Uterus (tissue), 3 donors: ENCODE measurements at regions not wholly inside any gene's neighbourhood (a gene's known extent, or its start where the extent isn't known, plus 50 kb on each side); places are given as distances from the start of the nearest gene placed in this dataset.
"Not testable (repeated sequence)": the region's sequence is repeated elsewhere in the genome, so short reads cannot be mapped to it uniquely, and the experiment has no call there.

ENCODE experiments used
- DNase-seq, 2 donors: peaks; one replicate each; pipeline ENCODE4 v3.0.0-alpha.2; 2019 to 2020
- H3K27ac ChIP-seq, 2 donors: fragments of 200-600 bp; sonication (generic); 1 replicate in 1 of 2; 2 replicates in 1 of 2; pipeline ENCODE4 v1.5.1; 2016 to 2018
- H3K27me3 ChIP-seq, 2 donors: fragments of 200-600 bp; sonication (generic); one replicate each; pipeline ENCODE4 v1.5.1; 2018 to 2019; ENCODE audit warnings: control low read depth in 1 of 2
- H3K36me3 ChIP-seq, 2 donors: fragments of 200-600 bp; sonication (generic); one replicate each; pipeline ENCODE4 v1.5.1; 2019; ENCODE audit warnings: control low read depth in 1 of 2
- H3K4me1 ChIP-seq, 2 donors: fragments of 200-600 bp; sonication (generic); one replicate each; pipeline ENCODE4 v1.5.1; 2018 to 2019; ENCODE audit warnings: control low read depth in 1 of 2
- H3K4me3 ChIP-seq, 2 donors: fragments of 200-600 bp; sonication (generic); 1 replicate in 1 of 2; 2 replicates in 1 of 2; pipeline ENCODE4 v1.5.1; 2018 to 2019; ENCODE audit warnings: mild to moderate bottlenecking in 1 of 2
- H3K9me3 ChIP-seq, 2 donors: fragments of 200-600 bp; sonication (generic); one replicate each; pipeline ENCODE4 v1.5.1; 2019; ENCODE audit warnings: control low read depth in 1 of 2
- CTCF ChIP-seq, 4 experiments: fragments of 200-600 bp in 2 of 4; fragments of 450-650 bp in 2 of 4; sonication (generic) in 2 of 4; IDR thresholded peaks; one replicate each; pipeline ENCODE4 v1.5.1; 2016 to 2019; ENCODE audit warnings: antibody characterized with exemption in 4 of 4, mild to moderate bottlenecking in 2 of 4, moderate library complexity in 1 of 4
- POLR2A ChIP-seq, 2 donors: fragments of 450-650 bp; IDR thresholded peaks; one replicate each; pipeline ENCODE4 v1.6.1; 2016; ENCODE audit warnings: antibody characterized with exemption in 2 of 2, mild to moderate bottlenecking in 1 of 2, moderate library complexity in 1 of 2
- intact Hi-C: fragments of 100-400 bp; cut with DNase I; formaldehyde crosslinking; loops from one replicate; pipeline ENCODE4 v1.15.1; 2023; ENCODE audit warnings: low total_unique reads
- donor health status: DM: yes; HTN: yes; CAD: no.

GRCh38 chr3:14016900-14017475 lies 107.7 kb downstream of the CHCHD4 start:
- no peaks in the 10 kb centered on the region for H3K36me3 ChIP-seq
- peaks cover 0 to 2% of the 10 kb centered on the region in 2 donors for H3K9me3 ChIP-seq
- H3K27me3 ChIP-seq = no peaks in the 10 kb centered on the region
- TF ChIP-seq POLR2A (IDR thresholded peaks at IDR 0.05) (no peak), CTCF (IDR thresholded peaks at IDR 0.05) (no peak)
- intact Hi-C loops = no loop called here
- no peak overlapping the region for H3K4me3 ChIP-seq
- DNase-seq = no peak
- no peaks in the 10 kb centered on the region for H3K4me1 ChIP-seq
- H3K27ac ChIP-seq = no peak overlapping the region

GRCh38 chr3:14007006-14007405 lies 117.7 kb downstream of the CHCHD4 start:
- TF ChIP-seq CTCF (IDR thresholded peaks at IDR 0.05) = no peak
- TF ChIP-seq POLR2A (IDR thresholded peaks at IDR 0.05) = no peak

GRCh38 chr3:14001136-14001535 lies 121.3 kb upstream of the WNT7A start:
- H3K4me3 ChIP-seq = no peak overlapping the region
- H3K36me3 ChIP-seq = no peaks in the 10 kb centered on the region
- H3K27me3 ChIP-seq = no peaks in the 10 kb centered on the region
- DNase-seq = no peak
- H3K4me1 ChIP-seq = no peaks in the 10 kb centered on the region
- TF ChIP-seq POLR2A (IDR thresholded peaks at IDR 0.05) (no peak), CTCF (IDR thresholded peaks at IDR 0.05) (no peak)
- intact Hi-C loops = no loop called here
- H3K9me3 ChIP-seq = no peaks in the 10 kb centered on the region
- no peak overlapping the region for H3K27ac ChIP-seq

More at GRCh38 chr3:14007006-14007405, 117.7 kb downstream of the CHCHD4 start:
- Histone ChIP-seq H3K27me3 (no peaks in the 10 kb centered on the region), H3K36me3 (no peaks in the 10 kb centered on the region), H3K4me3 (no peak overlapping the region), H3K27ac (no peak overlapping the region), H3K4me1 (no peaks in the 10 kb centered on the region), H3K9me3 (no peaks in the 10 kb centered on the region)
- intact Hi-C loops = no loop called here
- DNase-seq = no peak

GRCh38 chr3:14000556-14000955 lies 120.7 kb upstream of the WNT7A start:
- no peaks in the 10 kb centered on the region for H3K4me1 ChIP-seq
- H3K36me3 ChIP-seq = no peaks in the 10 kb centered on the region
- intact Hi-C loops = no loop called here
- no peaks in the 10 kb centered on the region for H3K27me3 ChIP-seq
- no peaks in the 10 kb centered on the region for H3K9me3 ChIP-seq
- DNase-seq = no peak
- H3K27ac ChIP-seq = no peak overlapping the region
- TF ChIP-seq POLR2A (IDR thresholded peaks at IDR 0.05) = no peak
- no peak for TF ChIP-seq CTCF (IDR thresholded peaks at IDR 0.05)
- H3K4me3 ChIP-seq = no peak overlapping the region

- DNase-seq = no peak
- no peaks in the 10 kb centered on the region for H3K4me1 ChIP-seq
- intact Hi-C loops = no loop called here
- H3K27ac ChIP-seq = no peak overlapping the region
- no peaks in the 10 kb centered on the region for H3K36me3 ChIP-seq
- no peaks in the 10 kb centered on the region for H3K27me3 ChIP-seq
- TF ChIP-seq POLR2A (IDR thresholded peaks at IDR 0.05) = no peak
- TF ChIP-seq CTCF (IDR thresholded peaks at IDR 0.05) = no peak
- no peak overlapping the region for H3K4me3 ChIP-seq
- H3K9me3 ChIP-seq = no peaks in the 10 kb centered on the region
These were observed 119.0 kb upstream of the WNT7A start for GRCh38 chr3:13998831-13999230.

- H3K27ac ChIP-seq, H3K4me3 ChIP-seq, DNase-seq, H3K36me3 ChIP-seq, H3K27me3 ChIP-seq, H3K4me1 ChIP-seq, H3K9me3 ChIP-seq, intact Hi-C loops: not testable (repeated sequence)
These were observed 115.3 kb upstream of the WNT7A start for GRCh38 chr3:13995216-13995615.

- H3K9me3 ChIP-seq, H3K4me1 ChIP-seq, H3K4me3 ChIP-seq, H3K27ac ChIP-seq, DNase-seq, H3K27me3 ChIP-seq, intact Hi-C loops, H3K36me3 ChIP-seq: not testable (repeated sequence)
These were observed 109.1 kb upstream of the WNT7A start for GRCh38 chr3:13988925-13989324.
